Fibroblast of gingiva (primary cell): ENCODE measurements at regions not wholly inside any gene's neighbourhood (a gene's known extent, or its start where the extent isn't known, plus 50 kb on each side); places are given as distances from the start of the nearest gene placed in this dataset.

ENCODE experiments used
- DNase-seq: peaks from one replicate; pipeline ENCODE4 v3.0.0-alpha.2; 2011; ENCODE audit warnings: low read depth

GRCh38 chr21:27129215-27129614 lies 162.3 kb upstream of the ADAMTS5 start:
- no peak for DNase-seq

GRCh38 chr21:27126140-27126539 lies 159.3 kb upstream of the ADAMTS5 start:
- no peak for DNase-seq

GRCh38 chr21:27122686-27123085 lies 155.8 kb upstream of the ADAMTS5 start:
- no peak for DNase-seq

- DNase-seq, result no peak
Observed at GRCh38 chr21:27114111-27114510, 147.2 kb upstream of the ADAMTS5 start.

- DNase-seq, result no peak
Observed at GRCh38 chr21:27112186-27112585, 145.3 kb upstream of the ADAMTS5 start.

- no peak for DNase-seq
Observed at GRCh38 chr21:27110956-27111355, 144.1 kb upstream of the ADAMTS5 start.

- no peak for DNase-seq
Observed at GRCh38 chr21:27108701-27109100, 141.8 kb upstream of the ADAMTS5 start.

- no peak for DNase-seq
Observed at GRCh38 chr21:27108228-27108627, 141.3 kb upstream of the ADAMTS5 start.

- peak; percentile 61 for DNase-seq
Observed at GRCh38 chr21:27104846-27105431, 138.1 kb upstream of the ADAMTS5 start.

- no peak for DNase-seq
Observed at GRCh38 chr21:27103768-27104167, 136.9 kb upstream of the ADAMTS5 start.

GRCh38 chr21:27101523-27101922 lies 134.6 kb upstream of the ADAMTS5 start:
- DNase-seq, result peak; percentile 70

- no peak for DNase-seq
Observed at GRCh38 chr21:27094184-27094948, 127.5 kb upstream of the ADAMTS5 start.

GRCh38 chr21:27086630-27087029 lies 119.7 kb upstream of the ADAMTS5 start:
- no peak for DNase-seq

GRCh38 chr21:27086186-27086585 lies 119.3 kb upstream of the ADAMTS5 start:
- no peak for DNase-seq

GRCh38 chr21:27085387-27085786 lies 118.5 kb upstream of the ADAMTS5 start:
- no peak for DNase-seq

- DNase-seq, result no peak
Observed at GRCh38 chr21:27083144-27083543, 116.3 kb upstream of the ADAMTS5 start.

- DNase-seq, result no peak
Observed at GRCh38 chr21:27082431-27083010, 115.6 kb upstream of the ADAMTS5 start.

- no peak for DNase-seq
Observed at GRCh38 chr21:27079636-27080240, 112.8 kb upstream of the ADAMTS5 start.

GRCh38 chr21:27078915-27079314 lies 112.0 kb upstream of the ADAMTS5 start:
- DNase-seq, result no peak

- DNase-seq, result peak; percentile 49
Observed at GRCh38 chr21:27077501-27077900, 110.6 kb upstream of the ADAMTS5 start.

- no peak for DNase-seq
Observed at GRCh38 chr21:27076025-27076424, 109.1 kb upstream of the ADAMTS5 start.

GRCh38 chr21:27070861-27071670 lies 104.2 kb upstream of the ADAMTS5 start:
- no peak for DNase-seq
